HEK293T (cell line): ENCODE measurements at regions not wholly inside any gene's neighbourhood (a gene's known extent, or its start where the extent isn't known, plus 50 kb on each side); places are given as distances from the start of the nearest gene placed in this dataset.

Source experiments
- CTCF ChIA-PET: fragments of 350-600 bp; formaldehyde crosslinking; extraction: SDS; loops from one replicate; lab custom pipeline; 2021; ENCODE audit warnings: antibody characterized with exemption, inconsistent platforms; lab: Yijun Ruan, JAX
- POLR2A ChIA-PET: fragments of 350-600 bp; formaldehyde crosslinking; extraction: SDS; loops from one replicate; lab custom pipeline; 2020; ENCODE audit warnings: antibody characterized with exemption, inconsistent platforms; lab: Yijun Ruan, JAX
- DNase-seq: peaks from one replicate; pipeline ENCODE4 v3.0.0; 2012; ENCODE audit warnings: mixed read lengths; ENCODE audit errors: extremely low spot score
- ARNT ChIP-seq: fragments of 450-650 bp; IDR thresholded peaks from 2 replicates; pipeline ENCODE4 v1.6.1; 2017; ENCODE audit warnings: mild to moderate bottlenecking
- BHLHE40 ChIP-seq: fragments of 450-650 bp; IDR thresholded peaks from 2 replicates; pipeline ENCODE4 v1.6.1; 2016; ENCODE audit warnings: mild to moderate bottlenecking, moderate library complexity, borderline replicate concordance
- CTBP1 ChIP-seq: fragments of 450-650 bp; IDR thresholded peaks from 2 replicates; pipeline ENCODE4 v1.6.1; 2016; ENCODE audit warnings: borderline replicate concordance
- ELF4 ChIP-seq: fragments of 450-650 bp; IDR thresholded peaks from 2 replicates; pipeline ENCODE4 v1.6.1; 2017; ENCODE audit warnings: antibody characterized with exemption
- FOXA1 ChIP-seq: fragments of 450-650 bp; IDR thresholded peaks from 2 replicates; pipeline ENCODE4 v1.6.1; 2016; ENCODE audit warnings: mild to moderate bottlenecking
- FOXK2 ChIP-seq: fragments of 450-650 bp; IDR thresholded peaks from 2 replicates; pipeline ENCODE4 v1.6.1; 2016; ENCODE audit warnings: mild to moderate bottlenecking
- FOXM1 ChIP-seq: fragments of 450-650 bp; IDR thresholded peaks from 2 replicates; pipeline ENCODE4 v1.6.1; 2017; ENCODE audit warnings: mild to moderate bottlenecking, borderline replicate concordance
- HDGF ChIP-seq: fragments of 450-650 bp; IDR thresholded peaks from 2 replicates; pipeline ENCODE4 v1.6.1; 2017; ENCODE audit warnings: antibody characterized with exemption, borderline replicate concordance
- L3MBTL2 ChIP-seq: fragments of 450-650 bp; conservative IDR thresholded peaks from 2 replicates; pipeline ENCODE4 v1.6.1; 2016; ENCODE audit warnings: mild to moderate bottlenecking
- LEF1 ChIP-seq: fragments of 450-650 bp; IDR thresholded peaks from 2 replicates; pipeline ENCODE4 v1.6.1; 2017; ENCODE audit warnings: mild to moderate bottlenecking, borderline replicate concordance
- NFRKB ChIP-seq: fragments of 450-650 bp; IDR thresholded peaks from 2 replicates; pipeline ENCODE4 v1.6.1; 2016; ENCODE audit warnings: mild to moderate bottlenecking, moderate library complexity
- SP1 ChIP-seq: fragments of 450-650 bp; IDR thresholded peaks from 2 replicates; pipeline ENCODE4 v1.6.1; 2017
- SUZ12 ChIP-seq: fragments of 450-650 bp; IDR thresholded peaks from 2 replicates; pipeline ENCODE4 v1.6.1; 2016; ENCODE audit warnings: mild to moderate bottlenecking
- TARDBP ChIP-seq: fragments of 450-650 bp; IDR thresholded peaks from 2 replicates; pipeline ENCODE4 v1.6.1; 2016
- ZNF384 ChIP-seq: fragments of 450-650 bp; IDR thresholded peaks from 2 replicates; pipeline ENCODE4 v1.6.1; 2016
- TF ChIP-seq, protein P1 (sequence below): fragments of 450-650 bp; IDR thresholded peaks from 2 replicates; pipeline ENCODE4 v1.6.1; 2016

DNA sequence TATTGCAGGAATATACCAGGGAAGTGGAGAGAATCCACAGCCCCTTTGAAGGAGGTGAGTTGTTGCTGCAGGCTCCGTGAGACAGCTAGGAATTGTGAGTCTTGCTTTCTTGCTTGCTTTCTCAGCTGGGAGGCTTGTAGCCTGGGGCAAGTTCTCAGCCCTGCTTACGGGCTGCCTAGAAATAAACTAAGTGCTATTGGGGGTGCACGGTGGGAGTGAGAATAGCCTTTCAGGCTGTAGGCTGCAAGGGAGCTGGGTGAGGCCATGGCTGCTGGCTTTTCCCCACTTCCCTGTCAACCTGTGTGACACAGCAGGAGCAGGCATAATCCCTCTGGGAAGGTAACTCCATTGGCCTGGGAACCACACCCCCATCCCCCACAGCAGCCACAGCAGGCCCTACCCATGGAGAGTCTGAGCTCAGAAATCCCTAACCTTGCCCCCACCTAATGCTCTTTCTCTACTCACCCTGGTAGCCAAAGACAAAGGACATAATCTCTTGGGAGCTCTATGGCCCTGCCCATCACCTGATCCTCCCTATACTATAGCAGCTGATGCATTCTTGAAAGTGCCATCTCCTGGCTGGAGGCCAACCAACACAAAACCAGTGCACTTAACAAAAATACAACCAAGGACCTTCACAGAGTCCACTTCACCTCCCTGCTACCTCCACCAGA, 113.0 kb downstream of the MMRN1 start:
- no peak for DNase-seq
- no peak for TF ChIP-seq L3MBTL2
- TF ChIP-seq FOXA1 = no peak
- no peak for TF ChIP-seq FOXM1
- no peak for TF ChIP-seq FOXK2
- TF ChIP-seq TARDBP = no peak
- TF ChIP-seq SP1 = no peak
- TF ChIP-seq SUZ12 = no peak
- no peak for TF ChIP-seq ELF4
- no peak for TF ChIP-seq LEF1
- no peak for TF ChIP-seq HDGF
- TF ChIP-seq NFRKB = no peak
- no peak for TF ChIP-seq BHLHE40
- no peak for TF ChIP-seq CTBP1
- no peak for TF ChIP-seq ZNF384
- TF ChIP-seq, protein P1, sequence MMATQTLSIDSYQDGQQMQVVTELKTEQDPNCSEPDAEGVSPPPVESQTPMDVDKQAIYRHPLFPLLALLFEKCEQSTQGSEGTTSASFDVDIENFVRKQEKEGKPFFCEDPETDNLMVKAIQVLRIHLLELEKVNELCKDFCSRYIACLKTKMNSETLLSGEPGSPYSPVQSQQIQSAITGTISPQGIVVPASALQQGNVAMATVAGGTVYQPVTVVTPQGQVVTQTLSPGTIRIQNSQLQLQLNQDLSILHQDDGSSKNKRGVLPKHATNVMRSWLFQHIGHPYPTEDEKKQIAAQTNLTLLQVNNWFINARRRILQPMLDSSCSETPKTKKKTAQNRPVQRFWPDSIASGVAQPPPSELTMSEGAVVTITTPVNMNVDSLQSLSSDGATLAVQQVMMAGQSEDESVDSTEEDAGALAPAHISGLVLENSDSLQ = no peak
- ChIA-PET POLR2A (no interaction called here), CTCF (no interaction called here)

DNA sequence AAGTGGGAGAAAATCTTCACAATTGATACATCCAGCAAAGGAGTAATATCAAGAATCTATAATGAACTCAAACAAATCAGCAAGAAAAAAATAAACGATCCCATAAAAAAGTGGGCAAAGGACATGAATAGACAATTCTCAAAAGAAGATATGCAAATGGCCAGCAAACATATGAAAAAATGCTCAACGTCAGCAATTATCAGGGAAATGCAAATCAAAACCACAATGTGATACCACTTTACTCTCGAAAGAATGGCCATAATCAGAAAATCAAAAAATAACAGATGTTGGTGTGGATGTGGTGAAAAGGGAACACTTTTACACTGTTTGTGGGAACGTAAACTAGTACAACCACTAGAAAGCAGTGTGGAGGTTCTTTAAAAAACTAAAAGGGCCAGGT, 114.3 kb upstream of the CCSER1 start:
- DNase-seq = no peak
- TF ChIP-seq ARNT (no peak), BHLHE40 (no peak), LEF1 (no peak), ZNF384 (no peak), CTBP1 (no peak), ELF4 (no peak), NFRKB (no peak)
- TF ChIP-seq, protein P1 = no peak
- POLR2A ChIA-PET = no interaction called here
- CTCF ChIA-PET = no interaction called here

DNA sequence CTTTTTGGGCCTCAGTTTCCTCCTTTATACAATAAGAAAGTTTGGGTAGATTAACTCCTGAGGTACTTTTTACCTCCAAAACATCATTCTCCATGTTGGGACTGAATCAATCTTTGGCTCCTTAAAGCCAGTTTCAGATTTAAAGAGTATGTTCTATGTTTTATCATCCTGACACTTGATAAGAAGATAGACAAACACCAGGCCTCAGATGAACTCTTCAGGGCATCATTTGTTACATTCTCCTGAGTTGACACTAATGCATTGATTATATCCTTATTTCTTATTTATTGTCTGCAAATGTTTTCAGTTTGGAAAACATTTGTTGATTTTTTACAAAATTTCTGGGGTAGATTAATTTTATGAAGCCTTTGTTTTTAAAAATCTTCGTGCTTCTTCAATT, 102.7 kb upstream of the CCSER1 start:
- CTCF ChIA-PET = no interaction called here
- no peak for TF ChIP-seq NFRKB
- no peak for DNase-seq
- POLR2A ChIA-PET = no interaction called here

DNA sequence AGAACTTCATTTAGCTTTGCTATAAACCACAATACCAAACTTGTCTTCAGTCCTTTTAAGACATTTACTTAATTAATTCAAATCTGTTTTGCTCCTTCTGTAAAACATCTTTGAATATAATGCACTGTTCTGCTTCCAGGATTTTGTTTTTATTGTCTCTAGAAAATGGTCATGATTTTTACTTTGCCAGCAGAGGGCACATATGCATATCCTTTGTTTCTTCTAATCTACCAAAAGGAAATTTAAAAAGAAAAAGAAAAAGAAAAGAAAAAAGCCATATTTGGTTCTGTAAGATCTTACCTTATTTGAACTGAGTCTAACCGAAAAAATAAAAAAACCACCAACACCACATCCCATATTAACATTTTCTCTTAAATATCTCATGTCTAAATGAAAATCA, 101.9 kb upstream of the CCSER1 start:
- TF ChIP-seq SP1 = no peak
- no peak for TF ChIP-seq LEF1
- no peak for TF ChIP-seq ARNT
- no peak for TF ChIP-seq ZNF384
- TF ChIP-seq NFRKB = no peak
- TF ChIP-seq TARDBP = no peak
- TF ChIP-seq, protein P1 = no peak
- no peak for TF ChIP-seq FOXM1
- no peak for TF ChIP-seq FOXK2
- no peak for TF ChIP-seq ELF4
- POLR2A ChIA-PET = no interaction called here
- DNase-seq = no peak
- CTCF ChIA-PET = no interaction called here

DNA sequence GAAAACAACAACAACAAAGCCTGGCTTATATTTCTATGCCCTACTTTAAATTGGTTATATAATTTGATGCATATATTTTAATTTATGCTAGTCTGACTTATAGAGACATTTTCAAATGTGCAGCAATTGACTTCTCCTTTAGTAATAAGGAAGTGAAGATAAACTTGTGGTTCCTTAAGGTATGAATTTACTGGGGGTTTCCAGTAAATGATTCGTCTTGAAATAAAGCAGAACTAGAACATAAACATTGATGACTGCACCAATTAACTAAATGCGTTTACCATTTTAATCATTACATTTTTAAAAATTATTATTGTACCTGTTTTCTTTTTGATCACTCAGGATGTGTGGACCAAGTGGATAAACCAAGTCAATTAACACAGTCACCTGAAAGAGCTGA, 99.6 kb upstream of the CCSER1 start:
- ChIA-PET CTCF (no interaction called here), POLR2A (no interaction called here)
- TF ChIP-seq LEF1 = no peak
- TF ChIP-seq ELF4 = no peak
- no peak for TF ChIP-seq BHLHE40
- TF ChIP-seq NFRKB = no peak
- no peak for TF ChIP-seq ZNF384
- no peak for TF ChIP-seq FOXK2
- no peak for TF ChIP-seq CTBP1
- TF ChIP-seq, protein P1 = no peak
- TF ChIP-seq TARDBP = no peak
- DNase-seq = no peak

DNA sequence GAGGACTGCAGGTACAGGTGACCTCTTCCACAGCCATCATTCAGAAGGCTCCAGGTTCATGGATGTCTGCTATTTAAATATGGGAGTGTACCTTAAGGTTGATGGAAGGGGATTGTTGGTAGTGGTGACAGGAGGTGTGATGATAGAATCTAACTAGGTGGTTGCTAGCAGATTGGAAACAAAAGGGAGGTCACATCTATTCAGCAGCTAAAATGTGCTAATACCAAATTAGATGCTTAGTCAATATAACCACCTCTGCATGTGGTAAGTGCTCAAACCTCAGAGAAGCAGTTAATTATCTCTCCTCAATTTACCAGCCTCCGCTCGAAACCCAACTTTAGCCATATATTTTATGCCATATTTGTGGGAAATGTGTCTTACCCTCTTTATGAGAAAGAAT, 98.7 kb upstream of the CCSER1 start:
- TF ChIP-seq BHLHE40 (no peak), CTBP1 (no peak)
- DNase-seq = no peak
- ChIA-PET CTCF (no interaction called here), POLR2A (no interaction called here)

DNA sequence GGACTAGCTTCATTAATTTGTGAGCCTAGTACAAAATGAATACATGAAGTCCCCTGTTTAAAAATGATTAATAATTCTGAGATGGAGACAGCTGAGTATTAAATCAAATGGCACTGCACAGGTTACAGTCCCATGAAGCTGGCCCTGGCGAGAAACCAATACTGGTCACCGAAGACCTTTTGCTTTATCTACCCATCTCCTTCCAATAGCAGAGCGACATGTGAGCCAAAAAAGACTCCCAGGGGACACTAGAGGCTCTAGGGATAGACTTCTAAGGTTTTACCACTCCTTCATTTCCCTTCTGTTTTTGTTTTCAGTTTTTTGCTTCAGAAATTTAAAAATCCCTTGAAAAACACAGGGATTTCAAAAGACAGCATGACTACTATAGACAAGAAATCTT, 97.0 kb upstream of the CCSER1 start:
- ChIA-PET CTCF (interaction anchor here (0.6 kb wide), 1 partner anchor 166 kb away, joined by 4 read pairs; no protein-coding TSS in a partner anchor), POLR2A (no interaction called here)
- no peak for DNase-seq
- no peak for TF ChIP-seq BHLHE40
- TF ChIP-seq HDGF = no peak
- TF ChIP-seq LEF1 = no peak
- no peak for TF ChIP-seq L3MBTL2
- TF ChIP-seq SP1 = no peak
